Trophoblast cell (in vitro differentiated cells and primary cell): ENCODE measurements at regions not wholly inside any gene's neighbourhood (a gene's known extent, or its start where the extent isn't known, plus 50 kb on each side); places are given as distances from the start of the nearest gene placed in this dataset.
"Not testable (repeated sequence)": the region's sequence is repeated elsewhere in the genome, so short reads cannot be mapped to it uniquely, and the experiment has no call there.

ENCODE experiments used
- DNase-seq, 2 donors: peaks; one replicate each; pipeline ENCODE4 v3.0.0-alpha.2; 2016
- H2AFZ ChIP-seq: 2 replicates; pipeline ENCODE4 v1.6.1; 2013; ENCODE audit warnings: low read length, moderate library complexity, mild to moderate bottlenecking; ENCODE audit not compliant: insufficient read depth, poor library complexity
- H2AK5ac ChIP-seq: 2 replicates; pipeline ENCODE4 v1.6.1; 2013; ENCODE audit warnings: mild to moderate bottlenecking, low read length
- H2BK120ac ChIP-seq: 2 replicates; pipeline ENCODE4 v1.6.1; 2013; ENCODE audit warnings: low read length, mild to moderate bottlenecking, moderate library complexity; ENCODE audit not compliant: insufficient read depth, poor library complexity
- H2BK12ac ChIP-seq: 2 replicates; pipeline ENCODE4 v1.6.1; 2013; ENCODE audit warnings: mild to moderate bottlenecking, low read length, moderate library complexity
- H2BK5ac ChIP-seq: 2 replicates; pipeline ENCODE4 v1.6.1; 2013; ENCODE audit warnings: low read length, low read depth, moderate library complexity, mild to moderate bottlenecking; ENCODE audit not compliant: poor library complexity
- H3K14ac ChIP-seq: 2 replicates; pipeline ENCODE4 v1.6.1; 2013; ENCODE audit warnings: mild to moderate bottlenecking, low read length
- H3K18ac ChIP-seq: 2 replicates; pipeline ENCODE4 v1.6.1; 2013; ENCODE audit warnings: mild to moderate bottlenecking, low read length
- H3K23ac ChIP-seq: 2 replicates; pipeline ENCODE4 v1.6.1; 2013; ENCODE audit warnings: low read length
- H3K27ac ChIP-seq: 2 replicates; pipeline ENCODE4 v1.5.1; 2013; ENCODE audit warnings: low read depth, mild to moderate bottlenecking, inconsistent platforms, low read length, moderate library complexity
- H3K27me3 ChIP-seq: 2 replicates; pipeline ENCODE4 v1.6.1; 2013; ENCODE audit warnings: inconsistent platforms, mild to moderate bottlenecking, low read length, moderate library complexity; ENCODE audit not compliant: insufficient read depth
- H3K36me3 ChIP-seq, 2 experiments: 1 replicate in 1 of 2; 2 replicates in 1 of 2; pipeline ENCODE4 v1.6.1; 2013; ENCODE audit warnings: low read length in 2 of 2, mild to moderate bottlenecking in 2 of 2, moderate library complexity in 1 of 2; ENCODE audit not compliant: insufficient read depth in 2 of 2, control insufficient read depth in 1 of 2
- H3K4ac ChIP-seq: 2 replicates; pipeline ENCODE4 v1.6.1; 2013; ENCODE audit warnings: low read depth, mild to moderate bottlenecking, low read length, moderate library complexity
- H3K4me1 ChIP-seq, 2 experiments: 1 replicate in 1 of 2; 2 replicates in 1 of 2; pipeline ENCODE4 v1.6.1; 2013; ENCODE audit warnings: low read length in 2 of 2, mild to moderate bottlenecking in 2 of 2, moderate library complexity in 1 of 2; ENCODE audit not compliant: insufficient read depth in 2 of 2, control insufficient read depth in 1 of 2
- H3K4me2 ChIP-seq: 2 replicates; pipeline ENCODE4 v1.6.1; 2013; ENCODE audit warnings: inconsistent platforms, mild to moderate bottlenecking, low read length, moderate library complexity
- H3K4me3 ChIP-seq: 2 replicates; pipeline ENCODE4 v1.5.1; 2013; ENCODE audit warnings: mild to moderate bottlenecking, low read depth, low read length, inconsistent platforms
- H3K79me1 ChIP-seq: one replicate; pipeline ENCODE4 v1.6.1; 2013; ENCODE audit warnings: low read length
- H3K79me2 ChIP-seq: 2 replicates; pipeline ENCODE4 v1.6.1; 2013; ENCODE audit warnings: low read length, mild to moderate bottlenecking; ENCODE audit not compliant: control insufficient read depth, insufficient read depth, poor library complexity
- H3K9ac ChIP-seq: 2 replicates; pipeline ENCODE4 v1.6.1; 2013; ENCODE audit warnings: mild to moderate bottlenecking, low read length
- H3K9me3 ChIP-seq: 2 replicates; pipeline ENCODE4 v1.6.1; 2013; ENCODE audit warnings: low read depth, mild to moderate bottlenecking, control low read depth, inconsistent platforms, low read length; ENCODE audit not compliant: insufficient read depth
- H4K12ac ChIP-seq: 2 replicates; pipeline ENCODE4 v1.6.1; 2013; ENCODE audit warnings: low read depth, mild to moderate bottlenecking, low read length, moderate library complexity
- H4K8ac ChIP-seq: 2 replicates; pipeline ENCODE4 v1.6.1; 2013; ENCODE audit warnings: low read depth, mild to moderate bottlenecking, low read length, moderate library complexity
- H4K91ac ChIP-seq: one replicate; pipeline ENCODE4 v1.6.1; 2013; ENCODE audit warnings: low read depth, mild to moderate bottlenecking, low read length, moderate library complexity
- WGBS: extraction: QIAGEN DNeasy Blood & Tissue Kit; methylation state at CpG from one replicate; pipeline ENCODE4 v1.1.7; 2013; ENCODE audit warnings: missing lambda C conversion rate; ENCODE audit not compliant: insufficient read length, insufficient coverage; ENCODE audit errors: extremely low coverage; 5-methylcytosine and 5-hydroxymethylcytosine counted together

GRCh38 chr15:96487245-96487644 lies 156.7 kb downstream of the NR2F2 start:
- H3K79me1 ChIP-seq = no peaks in the 10 kb centered on the region
- no peak overlapping the region for H3K23ac ChIP-seq
- WGBS = no CpG with 5 or more reads among the region's 3 CpGs
- no peak overlapping the region for H2BK5ac ChIP-seq
- no peaks in the 10 kb centered on the region for H3K36me3 ChIP-seq
- H2BK12ac ChIP-seq = no peak overlapping the region
- H3K9me3 ChIP-seq = no peaks in the 10 kb centered on the region
- no peak overlapping the region for H2AFZ ChIP-seq
- H3K18ac ChIP-seq = no peak overlapping the region
- no peak for DNase-seq
- no peak overlapping the region for H4K91ac ChIP-seq
- no peak overlapping the region for H3K27ac ChIP-seq
- no peak overlapping the region for H3K14ac ChIP-seq
- no peaks in the 10 kb centered on the region for H3K79me2 ChIP-seq
- no peaks in the 10 kb centered on the region for H3K4me1 ChIP-seq
- no peak overlapping the region for H3K4me3 ChIP-seq
- H3K4ac ChIP-seq = no peak overlapping the region
- H2AK5ac ChIP-seq = no peak overlapping the region
- H3K9ac ChIP-seq = no peak overlapping the region
- H2BK120ac ChIP-seq = no peak overlapping the region
- H3K27me3 ChIP-seq = no peaks in the 10 kb centered on the region
- H4K8ac ChIP-seq = no peak overlapping the region
- H4K12ac ChIP-seq = no peak overlapping the region
- no peak overlapping the region for H3K4me2 ChIP-seq

GRCh38 chr15:96491066-96491699 lies 160.7 kb downstream of the NR2F2 start:
- not testable (repeated sequence) for H3K27me3 ChIP-seq, H3K27ac ChIP-seq, H3K4ac ChIP-seq, H4K8ac ChIP-seq, H2BK5ac ChIP-seq, H3K4me3 ChIP-seq, H3K9ac ChIP-seq, H4K12ac ChIP-seq, H2BK120ac ChIP-seq, H3K14ac ChIP-seq, H3K4me2 ChIP-seq, H3K23ac ChIP-seq, H2AFZ ChIP-seq, H3K79me2 ChIP-seq, DNase-seq, H2BK12ac ChIP-seq, H3K79me1 ChIP-seq, H2AK5ac ChIP-seq, H3K18ac ChIP-seq, H4K91ac ChIP-seq, H3K9me3 ChIP-seq, H3K36me3 ChIP-seq, H3K4me1 ChIP-seq
- WGBS = no CpG with 5 or more reads among the region's 15 CpGs

GRCh38 chr15:96491700-96492644 lies 161.5 kb downstream of the NR2F2 start:
- H3K4me1 ChIP-seq, H2AFZ ChIP-seq, H3K79me2 ChIP-seq, H2BK120ac ChIP-seq, H3K9me3 ChIP-seq, H3K4me3 ChIP-seq, H2BK12ac ChIP-seq, H3K4ac ChIP-seq, H3K27me3 ChIP-seq, H4K8ac ChIP-seq, H2AK5ac ChIP-seq, H2BK5ac ChIP-seq, H3K36me3 ChIP-seq, H3K14ac ChIP-seq, H3K18ac ChIP-seq, H4K91ac ChIP-seq, H3K27ac ChIP-seq, H3K9ac ChIP-seq, H3K23ac ChIP-seq, H3K4me2 ChIP-seq, H4K12ac ChIP-seq, H3K79me1 ChIP-seq: not testable (repeated sequence)
- no CpG with 5 or more reads among the region's 58 CpGs for WGBS
- peak in 1 of 2 donors; percentile 29 for DNase-seq

GRCh38 chr15:96494505-96494904 lies 164.0 kb downstream of the NR2F2 start:
- no CpG with 5 or more reads among the region's 7 CpGs for WGBS
- Histone ChIP-seq H3K79me1 (no peaks in the 10 kb centered on the region), H3K4me1 (no peaks in the 10 kb centered on the region), H2AFZ (no peak overlapping the region), H3K23ac (no peak overlapping the region), H3K9ac (no peak overlapping the region), H3K36me3 (no peaks in the 10 kb centered on the region), H3K79me2 (no peaks in the 10 kb centered on the region), H2BK5ac (no peak overlapping the region), H4K91ac (no peak overlapping the region), H3K9me3 (no peaks in the 10 kb centered on the region), H4K12ac (no peak overlapping the region), H2BK120ac (no peak overlapping the region), H3K4me3 (no peak overlapping the region), H3K27ac (no peak overlapping the region), H2BK12ac (no peak overlapping the region), H3K27me3 (no peaks in the 10 kb centered on the region), H3K4ac (no peak overlapping the region), H4K8ac (no peak overlapping the region), H3K4me2 (no peak overlapping the region), H3K18ac (no peak overlapping the region), H3K14ac (no peak overlapping the region), H2AK5ac (no peak overlapping the region)
- no peak for DNase-seq
